Lower lobe of right lung (tissue), 2 donors: ENCODE measurements at regions not wholly inside any gene's neighbourhood (a gene's known extent, or its start where the extent isn't known, plus 50 kb on each side); places are given as distances from the start of the nearest gene placed in this dataset.

Experiments used
- ATAC-seq, 2 donors: fragments of 200-7000 bp; cut with Tn5 transposase; one replicate each; pipeline ENCODE4 v1.9.1; 2020 to 2022; ENCODE audit warnings: mild to moderate bottlenecking in 2 of 2, moderate library complexity in 2 of 2
- DNase-seq: peaks from one replicate; pipeline ENCODE4 v3.0.0-alpha.2; 2020
- H3K27ac ChIP-seq: fragments of 200-600 bp; one replicate; pipeline ENCODE4 v1.8.0; 2022
- H3K27me3 ChIP-seq: fragments of 200-600 bp; one replicate; pipeline ENCODE4 v1.8.0; 2022; ENCODE audit warnings: low read depth
- H3K36me3 ChIP-seq: fragments of 200-600 bp; one replicate; pipeline ENCODE4 v1.8.0; 2022; ENCODE audit warnings: mild to moderate bottlenecking
- H3K4me1 ChIP-seq: fragments of 200-600 bp; one replicate; pipeline ENCODE4 v1.8.0; 2022
- H3K4me3 ChIP-seq: fragments of 200-600 bp; one replicate; pipeline ENCODE4 v1.8.0; 2022; ENCODE audit warnings: mild to moderate bottlenecking
- H3K9me3 ChIP-seq: fragments of 200-600 bp; one replicate; pipeline ENCODE4 v1.8.0; 2022
- intact Hi-C: fragments of 100-400 bp; cut with DNase I; formaldehyde crosslinking; loops from one replicate; pipeline ENCODE4 v1.11.0; 2022
- TF ChIP-seq, protein P1 (sequence below): fragments of 200-600 bp; IDR thresholded peaks from one replicate; pipeline ENCODE4 v1.8.0; 2022; ENCODE audit warnings: antibody characterized with exemption, mild to moderate bottlenecking
- donor health status: DM: no; HTN: yes; CAD: no; lungs with severe emphysema.

- Histone ChIP-seq H3K27ac (no peak overlapping the region), H3K4me3 (no peak overlapping the region), H3K27me3 (no peaks in the 10 kb centered on the region), H3K4me1 (no peaks in the 10 kb centered on the region), H3K9me3 (no peaks in the 10 kb centered on the region), H3K36me3 (no peaks in the 10 kb centered on the region)
- DNase-seq = no peak
- no peak for ATAC-seq
- intact Hi-C loops = no loop called here
- TF ChIP-seq, protein P1, sequence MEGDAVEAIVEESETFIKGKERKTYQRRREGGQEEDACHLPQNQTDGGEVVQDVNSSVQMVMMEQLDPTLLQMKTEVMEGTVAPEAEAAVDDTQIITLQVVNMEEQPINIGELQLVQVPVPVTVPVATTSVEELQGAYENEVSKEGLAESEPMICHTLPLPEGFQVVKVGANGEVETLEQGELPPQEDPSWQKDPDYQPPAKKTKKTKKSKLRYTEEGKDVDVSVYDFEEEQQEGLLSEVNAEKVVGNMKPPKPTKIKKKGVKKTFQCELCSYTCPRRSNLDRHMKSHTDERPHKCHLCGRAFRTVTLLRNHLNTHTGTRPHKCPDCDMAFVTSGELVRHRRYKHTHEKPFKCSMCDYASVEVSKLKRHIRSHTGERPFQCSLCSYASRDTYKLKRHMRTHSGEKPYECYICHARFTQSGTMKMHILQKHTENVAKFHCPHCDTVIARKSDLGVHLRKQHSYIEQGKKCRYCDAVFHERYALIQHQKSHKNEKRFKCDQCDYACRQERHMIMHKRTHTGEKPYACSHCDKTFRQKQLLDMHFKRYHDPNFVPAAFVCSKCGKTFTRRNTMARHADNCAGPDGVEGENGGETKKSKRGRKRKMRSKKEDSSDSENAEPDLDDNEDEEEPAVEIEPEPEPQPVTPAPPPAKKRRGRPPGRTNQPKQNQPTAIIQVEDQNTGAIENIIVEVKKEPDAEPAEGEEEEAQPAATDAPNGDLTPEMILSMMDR = no peak
Observed at GRCh38 chr3:79973917-79974595, 206.3 kb upstream of the ROBO1 start.

- DNase-seq (no peak), ATAC-seq (no peak)
- intact Hi-C loops = no loop called here
- Histone ChIP-seq H3K36me3 (no peaks in the 10 kb centered on the region), H3K9me3 (no peaks in the 10 kb centered on the region), H3K4me3 (no peak overlapping the region), H3K27me3 (no peaks in the 10 kb centered on the region), H3K4me1 (no peaks in the 10 kb centered on the region), H3K27ac (no peak overlapping the region)
- TF ChIP-seq, protein P1 = no peak
Observed at GRCh38 chr3:79973482-79973881, 205.7 kb upstream of the ROBO1 start.

- intact Hi-C loops = no loop called here
- no peak overlapping the region for H3K27ac ChIP-seq
- DNase-seq = no peak
Observed at GRCh38 chr3:79968418-79968817, 200.6 kb upstream of the ROBO1 start.

DNA sequence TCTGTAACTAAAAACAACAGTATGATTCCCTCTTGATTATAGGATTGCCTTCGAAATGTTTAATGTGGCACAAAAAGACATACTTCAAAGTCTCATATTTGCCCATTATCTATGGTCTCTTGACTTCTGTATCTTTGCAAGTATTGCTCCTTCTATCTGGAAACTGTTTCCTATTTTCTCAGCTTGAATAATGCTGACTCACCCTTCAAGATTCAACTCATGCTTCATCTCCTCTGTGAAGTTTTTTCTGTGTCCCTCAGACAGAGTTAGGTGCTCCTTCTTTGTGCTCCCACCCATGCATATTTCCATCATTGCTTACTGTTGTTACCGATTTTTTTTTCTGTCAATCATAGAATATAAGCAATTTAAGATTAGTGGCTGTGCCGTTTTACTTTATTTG is 192.8 kb upstream of the ROBO1 start:
- TF ChIP-seq, protein P1 = no peak
- ATAC-seq (no peak), DNase-seq (no peak)
- H3K4me1 ChIP-seq = no peaks in the 10 kb centered on the region
- no peak overlapping the region for H3K27ac ChIP-seq
- no peak overlapping the region for H3K4me3 ChIP-seq
- H3K27me3 ChIP-seq = no peaks in the 10 kb centered on the region
- no peaks in the 10 kb centered on the region for H3K9me3 ChIP-seq
- intact Hi-C loops = no loop called here
- H3K36me3 ChIP-seq = no peaks in the 10 kb centered on the region

More at GRCh38 chr3:79968418-79968817, 200.6 kb upstream of the ROBO1 start:
- Histone ChIP-seq H3K27me3 (no peaks in the 10 kb centered on the region), H3K9me3 (no peaks in the 10 kb centered on the region), H3K4me3 (no peak overlapping the region), H3K4me1 (no peaks in the 10 kb centered on the region), H3K36me3 (no peaks in the 10 kb centered on the region)
- no peak for ATAC-seq
- TF ChIP-seq, protein P1 = no peak

DNA sequence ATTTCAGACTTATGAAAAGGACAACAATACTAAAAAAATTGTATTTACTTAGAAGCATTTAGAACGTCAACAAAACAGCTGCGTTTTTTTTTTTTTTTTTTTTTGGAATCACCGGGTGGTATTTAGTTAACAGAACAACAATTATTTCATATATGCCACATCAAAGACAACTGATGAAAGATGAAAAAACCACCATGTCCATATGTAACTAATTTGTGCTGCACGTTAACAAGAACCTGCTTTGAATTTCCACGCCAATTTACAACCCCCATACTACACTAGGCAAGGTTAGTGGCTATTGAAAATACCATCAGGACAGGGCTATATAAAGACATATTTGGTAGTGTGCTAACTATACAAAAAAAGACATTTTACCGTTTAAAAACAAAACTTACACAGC is 189.3 kb upstream of the ROBO1 start:
- H3K9me3 ChIP-seq = no peaks in the 10 kb centered on the region
- ATAC-seq (no peak), DNase-seq (no peak)
- no peaks in the 10 kb centered on the region for H3K36me3 ChIP-seq
- TF ChIP-seq, protein P1 = no peak
- no peak overlapping the region for H3K4me3 ChIP-seq
- H3K4me1 ChIP-seq = no peaks in the 10 kb centered on the region
- no peaks in the 10 kb centered on the region for H3K27me3 ChIP-seq
- H3K27ac ChIP-seq = no peak overlapping the region
- intact Hi-C loops = no loop called here
